Type B pancreatic cell (in vitro differentiated cells): ENCODE measurements at regions not wholly inside any gene's neighbourhood (a gene's known extent, or its start where the extent isn't known, plus 50 kb on each side); places are given as distances from the start of the nearest gene placed in this dataset.
"Not testable (repeated sequence)": the region's sequence is repeated elsewhere in the genome, so short reads cannot be mapped to it uniquely, and the experiment has no call there.

Source experiments
- DNase-seq: peaks from one replicate; pipeline ENCODE4 v3.0.0; 2021; ENCODE audit warnings: mixed read lengths; ENCODE audit not compliant: unreplicated experiment; ENCODE audit errors: extremely low spot score
- H3K27ac Mint-ChIP-seq: 2 replicates; pipeline ENCODE4 v1.8.0; 2021; ENCODE audit warnings: mild to moderate bottlenecking, mixed read lengths
- H3K27me3 Mint-ChIP-seq: 2 replicates; pipeline ENCODE4 v1.8.0; 2021; ENCODE audit warnings: mixed read lengths
- H3K36me3 Mint-ChIP-seq: 2 replicates; pipeline ENCODE4 v1.8.0; 2021; ENCODE audit warnings: mixed read lengths
- H3K4me1 Mint-ChIP-seq: one replicate; pipeline ENCODE4 v1.8.0; 2021; ENCODE audit warnings: mixed read lengths; ENCODE audit not compliant: unreplicated experiment
- H3K4me3 Mint-ChIP-seq: 2 replicates; pipeline ENCODE4 v1.8.0; 2021; ENCODE audit warnings: mild to moderate bottlenecking, mixed read lengths
- H3K9me3 Mint-ChIP-seq: 2 replicates; pipeline ENCODE4 v1.8.0; 2021; ENCODE audit warnings: mixed read lengths
- CTCF ChIP-seq: fragments of 200-600 bp; sonication (generic); conservative IDR thresholded peaks from 2 replicates; pipeline ENCODE4 v1.5.0; 2021; ENCODE audit warnings: antibody characterized with exemption, mild to moderate bottlenecking

GRCh38 chr7:142571581-142571980 lies 177.7 kb upstream of the PRSS1 start:
- no peaks in the 10 kb centered on the region for H3K36me3 Mint-ChIP-seq
- no peaks in the 10 kb centered on the region for H3K4me1 Mint-ChIP-seq

GRCh38 chr7:142569851-142570250 lies 179.4 kb upstream of the PRSS1 start:
- peaks cover 4% of the 10 kb centered on the region for H3K27me3 Mint-ChIP-seq
- H3K9me3 Mint-ChIP-seq: no peaks in the 10 kb centered on the region
- no peak for TF ChIP-seq CTCF
- no peak for DNase-seq
- H3K4me1 Mint-ChIP-seq: no peaks in the 10 kb centered on the region
- no peak overlapping the region for H3K4me3 Mint-ChIP-seq
- no peak overlapping the region for H3K27ac Mint-ChIP-seq
- H3K36me3 Mint-ChIP-seq: no peaks in the 10 kb centered on the region

More at GRCh38 chr7:142571581-142571980, 177.7 kb upstream of the PRSS1 start:
- H3K4me3 Mint-ChIP-seq: no peak overlapping the region
- H3K9me3 Mint-ChIP-seq: no peaks in the 10 kb centered on the region
- no peak for DNase-seq
- H3K27ac Mint-ChIP-seq: no peak overlapping the region
- peaks cover under 1% of the 10 kb centered on the region for H3K27me3 Mint-ChIP-seq
- no peak for TF ChIP-seq CTCF

- Mint-ChIP-seq H3K27me3 (peaks cover 7% of the 10 kb centered on the region), H3K4me1 (no peaks in the 10 kb centered on the region), H3K9me3 (no peaks in the 10 kb centered on the region), H3K27ac (no peak overlapping the region), H3K36me3 (no peaks in the 10 kb centered on the region), H3K4me3 (no peak overlapping the region)
- no peak for TF ChIP-seq CTCF
- no peak for DNase-seq
Observed at GRCh38 chr7:142568435-142569097, 180.7 kb upstream of the PRSS1 start.

- peaks cover 7% of the 10 kb centered on the region for H3K27me3 Mint-ChIP-seq
- H3K4me3 Mint-ChIP-seq: no peak overlapping the region
- H3K27ac Mint-ChIP-seq: no peak overlapping the region
- H3K4me1 Mint-ChIP-seq: no peaks in the 10 kb centered on the region
- H3K36me3 Mint-ChIP-seq: no peaks in the 10 kb centered on the region
- H3K9me3 Mint-ChIP-seq: no peaks in the 10 kb centered on the region
- no peak for DNase-seq
- TF ChIP-seq CTCF: no peak
Observed at GRCh38 chr7:142567201-142568075, 181.8 kb upstream of the PRSS1 start.

- H3K36me3 Mint-ChIP-seq: no peaks in the 10 kb centered on the region
- no peak overlapping the region for H3K27ac Mint-ChIP-seq
- no peak overlapping the region for H3K4me3 Mint-ChIP-seq
- H3K4me1 Mint-ChIP-seq: no peaks in the 10 kb centered on the region
- DNase-seq: no peak
- no peak for TF ChIP-seq CTCF
- H3K9me3 Mint-ChIP-seq: no peaks in the 10 kb centered on the region
- H3K27me3 Mint-ChIP-seq: peaks cover 7% of the 10 kb centered on the region
Observed at GRCh38 chr7:142566271-142566670, 183.0 kb upstream of the PRSS1 start.

- H3K27ac Mint-ChIP-seq, DNase-seq: not testable (repeated sequence)
Observed at GRCh38 chr7:142564125-142564524, 185.1 kb upstream of the PRSS1 start.

More at GRCh38 chr7:142564125-142564524, 185.1 kb upstream of the PRSS1 start:
- not testable (repeated sequence) for H3K9me3 Mint-ChIP-seq, H3K4me3 Mint-ChIP-seq, H3K36me3 Mint-ChIP-seq, H3K4me1 Mint-ChIP-seq, H3K27me3 Mint-ChIP-seq
